ENCODE measurements at regions not wholly inside any gene's neighbourhood (a gene's known extent, or its start where the extent isn't known, plus 50 kb on each side); places are given as distances from the start of the nearest gene placed in this dataset.
"Not testable (repeated sequence)": the region's sequence is repeated elsewhere in the genome, so short reads cannot be mapped to it uniquely, and the experiment has no call there.

DNA sequence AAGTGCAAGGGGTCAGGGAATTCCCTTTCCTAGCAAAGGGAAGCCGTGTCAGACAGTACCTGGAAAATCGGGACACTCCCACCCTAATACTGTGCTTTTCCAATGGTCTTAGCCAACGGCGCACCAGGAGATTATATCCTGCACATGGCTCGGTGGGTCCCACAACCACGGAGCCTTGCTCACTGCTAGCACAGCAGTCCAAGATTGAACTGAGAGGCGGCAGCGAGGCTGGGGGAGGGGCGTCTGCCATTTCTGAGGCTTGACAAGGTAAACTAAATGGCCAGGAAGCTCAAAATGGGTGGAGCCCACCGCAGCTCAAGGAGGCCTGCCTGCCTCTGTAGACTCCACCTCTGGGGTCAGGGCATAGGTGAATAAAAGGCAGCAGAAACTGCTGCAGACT is 76.5 kb upstream of the LINC00632 start:
- DNase-seq, result not testable (repeated sequence)

DNA sequence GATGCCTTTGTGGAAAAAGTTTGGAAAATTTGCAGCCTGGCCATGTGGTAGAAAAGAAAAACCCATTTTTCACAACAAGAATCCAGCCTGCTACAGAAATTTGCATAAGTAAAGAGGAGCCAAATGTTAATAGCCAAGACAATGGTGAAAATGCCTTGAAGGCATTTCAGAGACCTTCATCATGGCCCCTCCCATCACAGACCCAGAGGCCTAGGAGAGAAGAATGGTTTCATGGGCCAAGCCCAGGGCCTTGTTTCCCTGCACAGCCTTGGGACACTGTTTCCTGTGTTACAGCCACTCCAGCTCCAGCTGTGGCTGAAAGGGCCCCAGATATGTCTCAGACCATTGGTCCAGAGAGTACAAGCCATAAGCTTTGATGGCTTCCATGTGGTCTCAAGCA is 101.4 kb upstream of the LINC00632 start:
- DNase-seq, result no peak

DNA sequence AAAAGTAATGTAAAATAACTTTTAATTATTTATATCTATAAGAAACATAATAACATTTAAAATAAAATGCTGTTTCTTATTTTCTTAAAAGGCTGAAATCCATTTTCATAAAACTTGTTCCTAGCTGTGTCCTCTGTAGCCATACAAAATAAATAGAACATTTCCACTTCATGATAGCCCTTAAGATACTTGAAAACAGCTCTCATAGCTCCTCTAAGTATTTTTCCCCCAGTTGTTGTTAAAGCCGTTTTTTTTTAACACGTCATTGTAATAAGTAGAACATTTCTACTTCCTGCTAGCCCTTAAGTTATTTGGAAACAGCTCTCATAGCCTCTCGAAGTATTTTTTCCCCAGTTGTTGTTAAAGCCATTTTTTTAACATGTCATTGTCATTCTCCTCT is 97.3 kb upstream of the SOX3 start:
- DNase-seq, result no peak

DNA sequence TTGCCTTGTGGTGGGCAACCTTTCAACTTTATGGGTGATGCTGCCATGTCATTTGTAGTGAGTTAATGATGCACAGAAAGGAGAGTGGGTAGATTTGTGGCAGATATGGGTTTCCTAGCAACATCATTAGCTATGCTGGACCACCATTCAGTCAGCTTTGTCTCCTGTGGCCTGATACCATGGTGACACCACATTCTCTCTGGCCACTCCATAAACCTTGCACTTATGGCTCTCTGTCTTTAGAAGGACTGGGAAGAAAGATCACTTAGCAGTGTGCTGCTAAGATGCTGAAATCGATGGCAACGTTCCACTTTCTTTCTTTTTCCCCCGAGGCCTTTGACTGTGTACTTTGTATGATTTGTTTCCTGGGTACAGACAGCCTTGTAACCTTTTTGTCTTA is 95.0 kb upstream of the SOX3 start:
- no peak for DNase-seq

DNA sequence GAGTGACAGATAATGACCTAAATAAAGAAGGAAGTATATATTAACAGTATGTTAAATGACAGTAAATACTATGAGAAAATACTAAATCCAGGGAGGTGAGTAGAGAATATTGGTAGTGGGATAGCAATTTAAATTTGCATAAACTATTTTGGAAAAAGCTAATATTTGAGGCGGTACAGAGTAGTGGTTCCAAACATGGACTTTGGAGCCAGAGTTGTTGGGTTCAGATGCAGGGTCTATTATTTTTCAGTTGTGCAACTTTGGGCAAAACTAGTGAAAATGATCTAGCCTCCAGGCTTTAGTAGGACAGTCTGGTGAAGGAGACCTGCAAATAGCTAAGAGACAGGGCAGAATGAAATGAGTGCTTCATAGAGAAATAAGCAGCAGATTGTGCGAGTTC is 84.8 kb upstream of the SOX3 start:
- DNase-seq, result no peak

DNA sequence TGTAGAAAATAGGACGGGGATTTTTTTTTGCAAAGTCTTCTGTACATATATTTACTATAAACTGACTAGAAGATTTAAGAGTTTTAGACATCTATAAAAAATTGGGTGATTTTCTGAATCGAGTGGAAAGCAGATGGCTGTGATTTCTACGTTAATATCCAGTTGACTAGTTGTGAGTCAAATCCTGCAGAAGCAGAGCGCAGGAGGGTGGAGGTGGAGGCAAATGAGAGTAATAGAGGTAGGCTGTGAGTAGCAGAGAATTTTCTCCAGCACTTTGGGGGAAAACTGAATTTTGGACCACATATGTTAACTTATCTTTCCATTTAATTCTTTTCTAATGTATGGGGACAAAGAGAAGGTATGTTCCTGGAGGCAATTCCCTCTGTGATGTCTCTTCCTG is 82.1 kb upstream of the SOX3 start:
- DNase-seq, result no peak

DNA sequence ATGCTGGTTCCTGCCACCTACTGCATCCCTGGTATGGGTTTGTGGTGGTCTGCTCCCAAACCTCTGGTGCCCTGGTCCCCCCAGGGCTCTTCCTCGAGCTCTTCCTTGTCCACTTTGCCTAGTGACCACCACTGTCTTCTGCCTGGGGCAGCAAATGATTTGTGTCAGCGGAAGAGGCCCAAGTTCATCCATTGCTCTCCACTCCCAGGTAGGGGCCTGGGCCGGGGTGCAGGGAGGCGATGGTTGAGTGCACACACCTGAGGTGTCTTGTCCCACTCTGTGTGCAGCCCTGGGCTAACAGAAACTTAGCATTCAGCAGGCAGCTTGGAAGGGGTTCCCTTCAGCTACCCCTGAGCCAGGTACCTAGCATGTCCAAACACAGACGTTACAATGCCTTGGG is 75.6 kb upstream of the SOX3 start:
- no peak for DNase-seq

DNA sequence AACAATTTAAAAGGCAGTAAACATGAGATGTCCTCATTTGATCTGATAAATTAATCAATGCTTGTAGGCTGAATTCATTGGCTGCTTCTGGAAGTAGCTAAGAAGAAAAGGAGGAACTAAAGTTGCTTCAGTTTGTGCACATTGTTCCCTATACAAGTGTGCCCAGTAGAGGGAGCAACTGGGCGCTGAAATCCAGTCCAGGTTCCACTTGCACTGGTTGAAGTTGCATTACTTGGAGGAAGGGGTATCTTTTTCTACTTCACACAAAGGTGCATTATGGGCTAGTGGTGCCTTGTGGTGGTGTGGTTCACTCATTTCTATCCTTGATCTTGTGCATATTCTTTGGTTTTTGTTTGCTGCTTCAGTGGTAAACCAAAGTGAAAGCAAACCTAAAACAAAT is 67.9 kb upstream of the SOX3 start:
- DNase-seq, result peak; percentile 20

DNA sequence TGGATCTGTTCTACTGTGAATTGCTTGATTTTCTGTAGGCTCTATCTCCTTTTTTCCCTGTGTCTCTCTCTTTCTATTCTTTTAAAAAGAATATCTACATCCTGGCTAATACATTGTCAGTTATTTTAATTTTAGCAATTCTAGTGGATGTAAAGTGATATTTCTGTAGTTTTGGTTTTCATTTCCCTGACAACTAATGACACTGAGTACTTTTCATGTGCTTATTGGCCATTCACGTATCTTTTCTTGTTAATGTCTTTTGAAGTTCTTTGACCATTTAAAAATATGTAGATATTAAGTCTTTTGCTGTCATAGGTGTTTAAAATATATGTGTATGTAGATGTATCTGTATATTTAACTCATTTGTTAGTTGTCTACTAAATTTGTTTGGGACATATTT is 59.0 kb upstream of the SOX3 start:
- DNase-seq, result no peak

Data from activated CD4-positive, alpha-beta T cell treated with anti-CD3 and anti-CD28 coated beads for 48 hours (primary cell).